SK-MEL-5 (cell line): ENCODE measurements at regions not wholly inside any gene's neighbourhood (a gene's known extent, or its start where the extent isn't known, plus 50 kb on each side); places are given as distances from the start of the nearest gene placed in this dataset.

Source experiments
- DNase-seq: peaks from one replicate; pipeline ENCODE4 v3.0.0-alpha.2; 2016; ENCODE audit warnings: low read depth, low spot score
- in situ Hi-C: cut with HindIII; loops from 2 replicates; pipeline ENCODE4 v1.10.0; 2016; ENCODE audit warnings: low sequenced_read_pairs, high pct_unique_total_duplicates, low pct_unique_long_range_greater_than_20kb

DNA sequence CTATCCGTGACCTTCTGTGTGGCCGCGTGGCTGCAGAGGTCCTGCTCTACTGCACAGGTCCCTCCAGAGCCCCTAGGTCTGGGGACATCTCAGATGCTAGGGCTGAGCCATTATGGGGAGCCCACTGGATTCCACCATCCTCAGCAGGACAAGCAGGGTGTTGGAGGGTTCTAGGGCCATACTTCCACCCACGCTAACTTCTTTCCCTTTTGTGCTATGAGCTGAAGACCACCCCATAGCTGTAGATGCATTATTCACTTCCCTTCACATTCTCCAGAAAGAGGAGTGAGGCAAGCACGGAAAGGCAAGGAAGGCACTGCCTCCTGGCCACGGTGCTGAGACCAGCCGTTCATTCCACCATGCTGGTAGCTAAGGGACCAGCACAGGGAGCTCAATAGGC, 149.5 kb upstream of the MYCN start:
- in situ Hi-C loops = no loop called here
- no peak for DNase-seq

DNA sequence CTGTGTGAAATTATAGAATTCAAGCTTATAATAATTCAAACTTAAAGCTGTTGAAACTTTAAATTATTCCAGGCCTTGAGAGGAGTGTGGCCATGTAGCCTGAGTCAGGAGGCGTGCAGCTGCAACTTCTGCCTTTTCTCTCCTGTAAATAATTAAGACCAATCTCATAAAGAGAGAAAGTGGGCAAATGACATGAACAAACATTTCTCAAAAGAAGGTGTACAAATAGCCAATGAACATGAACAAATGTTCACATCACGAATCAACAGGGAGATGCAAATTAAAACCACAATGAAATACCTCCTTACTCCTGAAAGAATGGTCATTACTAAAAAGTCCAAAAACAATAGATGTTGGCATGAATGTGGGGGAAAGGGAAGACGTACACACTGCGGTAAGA, 149.1 kb upstream of the MYCN start:
- no peak for DNase-seq
- in situ Hi-C loops = no loop called here

DNA sequence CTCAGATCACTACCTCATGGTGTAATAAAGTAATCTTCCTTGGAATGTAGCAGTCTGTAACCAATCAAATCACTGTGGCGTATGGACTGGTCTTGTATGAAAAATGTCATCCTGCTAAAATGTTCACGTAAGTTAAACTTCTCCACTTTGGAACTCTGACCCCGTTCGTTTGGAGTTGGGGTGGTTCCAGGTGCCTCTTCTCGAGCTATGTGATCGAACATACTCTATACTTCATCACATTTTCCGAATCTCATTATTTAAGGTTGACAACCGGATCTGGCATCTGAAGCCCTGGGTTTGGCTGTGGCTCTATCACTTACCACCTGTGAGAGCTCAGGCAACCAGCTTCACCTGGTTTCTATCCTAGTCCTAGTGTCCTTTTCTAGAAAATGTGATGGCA, 148.0 kb upstream of the MYCN start:
- in situ Hi-C loops = no loop called here
- DNase-seq = no peak

DNA sequence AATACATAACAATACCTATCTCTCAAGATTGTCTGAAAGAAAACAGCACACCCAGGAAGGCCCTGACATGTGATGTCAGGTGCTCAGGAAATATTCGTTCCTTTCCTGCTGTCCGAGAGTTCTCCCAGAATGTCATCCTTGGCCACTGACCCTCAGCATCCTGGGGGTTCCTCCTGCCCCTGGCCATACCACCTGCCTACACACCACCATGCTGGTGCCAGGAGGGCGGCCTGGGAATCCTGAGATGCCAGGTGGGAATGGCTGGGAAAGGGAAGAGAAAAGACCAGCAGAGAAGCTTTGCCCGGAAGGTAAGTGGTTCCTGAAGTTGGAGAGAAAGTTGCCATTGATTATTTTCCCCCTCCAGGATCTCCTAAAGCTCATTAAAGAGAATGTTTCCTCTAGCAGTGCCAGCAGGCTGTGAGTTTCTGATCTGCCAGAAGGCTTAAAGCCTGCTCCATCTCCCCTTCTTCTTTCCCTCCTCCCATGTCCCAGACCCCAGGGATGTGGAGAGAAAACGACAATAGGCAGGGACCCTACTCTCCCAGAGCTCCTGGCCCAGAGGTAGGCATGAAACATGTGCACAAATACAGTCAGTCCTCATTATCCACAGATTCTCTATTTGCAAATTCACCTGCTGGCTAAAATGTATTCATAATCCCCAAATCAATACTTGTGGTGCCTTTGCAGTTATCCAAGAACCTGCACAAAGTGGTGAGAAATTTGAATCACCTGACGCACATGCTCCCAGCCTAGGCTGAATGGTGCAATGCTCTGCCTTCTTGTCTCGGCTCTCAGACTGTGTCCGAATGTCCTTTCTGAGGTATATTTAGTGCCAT, 147.1 kb upstream of the MYCN start:
- no peak for DNase-seq

DNA sequence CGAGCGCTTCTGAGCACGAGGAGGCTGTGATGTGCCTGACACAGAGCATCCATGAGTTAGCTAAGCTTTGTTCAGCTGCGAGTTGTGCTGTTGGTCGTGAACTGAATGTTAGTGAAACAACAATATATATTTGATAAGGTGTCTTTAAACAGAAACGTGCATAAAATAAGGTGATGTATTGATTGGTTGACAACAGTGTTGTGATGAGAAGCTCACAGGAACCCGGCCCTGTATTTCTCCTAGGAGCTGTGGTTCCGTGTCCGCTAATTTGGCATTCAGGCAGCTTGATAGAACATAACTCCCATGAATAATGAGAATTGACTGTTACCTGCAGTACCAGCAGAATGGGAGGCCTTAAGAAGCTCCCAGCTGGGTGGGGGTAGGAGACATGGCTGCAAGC, 146.4 kb upstream of the MYCN start:
- in situ Hi-C loops = no loop called here

More for the DNA sequence above, 147.1 kb upstream of the MYCN start:
- in situ Hi-C loops = no loop called here

DNA sequence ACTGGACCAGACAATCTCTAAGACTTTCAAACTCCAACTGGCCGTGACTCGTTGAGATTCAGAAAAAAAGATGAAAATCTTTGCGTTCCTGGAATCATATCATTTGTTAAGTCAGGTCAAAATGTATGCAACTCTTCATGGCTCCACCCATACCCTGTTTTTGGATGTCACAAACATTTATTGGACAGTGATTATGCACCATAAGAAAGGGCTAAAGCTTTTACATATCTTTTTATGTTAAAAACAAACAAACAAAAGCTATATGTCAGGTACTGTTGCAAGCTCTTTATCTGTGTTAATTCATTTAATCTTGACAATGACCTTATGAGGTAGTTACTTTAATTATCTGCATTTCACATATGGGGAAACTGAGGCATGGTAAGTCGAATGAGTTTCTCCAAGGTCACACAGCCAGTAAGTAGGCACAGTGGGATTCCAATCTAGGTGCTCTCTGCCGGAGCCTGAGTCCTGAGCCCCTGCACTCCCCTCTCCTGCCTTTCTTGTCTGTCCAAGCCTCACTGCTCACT, 145.7 kb upstream of the MYCN start:
- no peak for DNase-seq
- in situ Hi-C loops = no loop called here

More for the DNA sequence above, 146.4 kb upstream of the MYCN start:
- DNase-seq = no peak

DNA sequence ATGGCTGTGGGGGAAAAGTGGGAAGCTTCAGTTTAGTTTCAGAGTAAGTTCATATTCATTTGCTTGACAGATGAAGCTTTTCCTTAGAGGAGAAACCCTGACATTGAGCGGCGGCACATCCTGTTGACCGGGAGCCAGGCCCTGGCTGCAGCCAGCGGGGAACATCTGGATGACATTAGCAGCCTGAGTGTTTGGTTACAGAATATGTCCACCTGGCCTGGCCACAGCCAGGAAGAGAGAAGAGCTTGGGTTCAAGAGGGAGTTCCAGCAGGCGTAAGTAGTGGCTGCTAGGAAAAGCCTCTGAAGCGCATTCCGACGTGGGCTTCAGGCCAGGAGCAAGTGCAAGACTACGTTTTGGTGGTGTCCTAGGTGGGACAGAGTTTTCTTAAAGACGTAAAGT, 144.9 kb upstream of the MYCN start:
- in situ Hi-C loops = no loop called here
- no peak for DNase-seq

DNA sequence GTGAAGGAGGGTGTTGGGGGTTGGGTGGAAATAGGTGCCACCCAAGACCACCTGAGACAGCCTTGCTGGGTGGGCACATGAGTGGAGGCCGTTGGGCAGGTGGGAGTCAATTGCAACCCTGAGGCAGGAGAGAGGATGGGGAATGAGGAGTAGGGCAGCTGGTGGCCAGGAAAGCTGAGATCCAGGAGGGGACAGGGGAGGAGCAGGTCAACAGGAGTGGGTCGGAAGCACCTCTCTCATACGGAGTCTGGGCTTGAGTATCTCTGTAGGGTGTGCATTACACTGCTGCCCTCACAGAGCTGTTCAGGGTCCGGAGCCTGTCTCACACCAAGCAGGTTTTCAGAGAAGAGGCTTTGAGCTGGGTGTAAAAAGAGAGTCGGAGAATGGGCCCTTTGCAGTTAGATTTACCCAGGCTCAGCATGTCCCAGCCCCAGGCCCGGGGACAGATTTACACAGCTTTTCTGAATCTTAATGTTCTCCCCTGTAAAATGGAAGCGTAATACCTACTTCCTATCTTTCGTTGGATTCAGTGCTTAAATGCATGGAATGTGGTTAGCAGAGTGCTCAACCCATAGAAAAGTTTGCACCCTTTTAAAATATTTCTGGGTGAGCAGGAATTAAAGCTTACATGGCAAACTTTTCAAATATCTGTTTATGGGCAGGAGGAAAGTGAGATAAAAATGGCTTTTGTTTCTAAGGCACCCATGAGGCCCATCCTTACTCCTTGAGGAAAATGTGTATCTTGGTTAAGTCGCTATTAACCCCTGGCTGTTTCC, 144.0 kb upstream of the MYCN start:
- in situ Hi-C loops = no loop called here
- no peak for DNase-seq

DNA sequence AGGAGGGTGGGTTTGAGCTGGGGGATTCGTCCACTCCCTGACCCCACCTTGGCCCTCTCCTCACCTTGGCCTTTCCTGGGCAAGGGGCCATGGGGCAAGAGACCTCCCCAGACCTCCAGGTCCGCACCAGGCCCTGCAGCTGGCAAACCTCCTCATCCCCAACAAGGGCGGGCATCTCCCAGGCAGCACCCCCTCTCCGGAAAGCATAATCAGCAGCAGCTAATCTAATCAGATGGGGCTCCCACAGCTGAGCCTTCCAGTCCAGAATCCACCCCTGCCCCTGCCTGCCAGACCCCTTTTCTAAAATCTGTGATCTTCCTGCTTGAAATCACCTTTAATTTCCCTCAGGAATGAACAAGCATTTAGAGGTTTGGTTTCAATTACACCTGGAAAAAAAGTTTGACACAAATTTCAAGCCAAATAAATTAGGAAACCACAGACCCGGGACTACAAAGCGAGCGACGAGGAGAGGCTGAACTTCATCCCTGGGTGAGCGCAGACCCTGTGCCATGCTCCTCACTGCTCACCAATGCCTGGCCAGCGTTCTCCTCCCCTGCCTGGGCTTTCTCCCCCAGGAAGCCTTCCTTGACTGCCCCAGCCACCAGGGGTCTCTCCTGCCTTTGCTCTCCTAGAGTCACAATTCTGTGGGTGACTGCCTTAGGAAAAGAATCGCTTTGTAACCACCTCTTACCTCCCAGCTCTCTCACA, 143.0 kb upstream of the MYCN start:
- in situ Hi-C loops = no loop called here
- peak; percentile 48 for DNase-seq

DNA sequence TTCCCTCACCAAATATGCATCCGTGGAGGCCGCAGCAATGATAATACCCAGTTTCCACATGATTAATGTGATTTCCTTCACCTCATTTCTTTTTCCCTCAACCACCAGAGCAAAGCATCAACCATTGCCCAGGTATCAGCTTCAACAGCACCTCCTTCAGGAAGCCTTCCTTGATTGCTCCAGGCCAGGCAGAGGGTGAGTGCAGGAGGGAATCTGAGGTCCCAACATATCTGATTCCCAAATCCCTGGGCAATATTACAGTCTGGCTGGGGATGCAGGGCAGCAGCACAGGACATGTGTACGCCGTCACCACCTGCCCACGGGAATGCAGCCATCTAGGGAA, 142.4 kb upstream of the MYCN start:
- in situ Hi-C loops = no loop called here
- no peak for DNase-seq

DNA sequence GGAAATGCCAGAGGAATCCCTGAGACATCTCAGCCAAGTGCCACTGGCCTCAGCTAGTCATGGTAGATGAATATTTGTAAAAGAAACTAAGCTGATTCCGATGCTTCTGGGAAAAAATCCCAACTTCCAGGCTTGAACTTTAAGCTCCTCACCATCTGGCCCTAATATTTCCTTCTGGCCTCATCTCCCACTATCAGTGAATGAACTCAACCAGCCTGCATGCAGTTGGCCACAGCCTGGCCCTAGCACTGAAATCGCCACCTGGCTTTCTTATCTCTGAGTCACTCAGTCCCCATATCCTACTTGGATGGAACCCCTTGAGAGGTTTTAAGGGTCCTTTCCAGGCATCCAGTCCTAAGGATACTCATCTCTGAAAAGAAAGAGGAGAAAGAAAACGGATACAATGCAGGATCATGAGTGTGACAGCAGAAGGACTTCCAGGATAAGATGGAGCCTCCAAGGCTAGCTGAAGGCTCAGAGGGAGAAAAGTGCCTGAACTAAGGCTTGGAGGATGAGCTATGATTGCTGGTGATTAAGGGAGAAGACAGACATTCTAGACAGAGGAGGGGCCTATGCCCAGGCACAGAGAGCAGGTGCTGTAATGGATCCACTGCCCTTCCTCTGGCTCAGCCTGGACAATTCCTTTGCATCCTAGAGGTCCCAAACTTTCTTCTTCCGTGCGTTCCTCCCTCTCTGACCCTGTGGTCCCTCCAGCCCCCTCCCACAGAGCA, 141.5 kb upstream of the MYCN start:
- DNase-seq = no peak
- in situ Hi-C loops = no loop called here

DNA sequence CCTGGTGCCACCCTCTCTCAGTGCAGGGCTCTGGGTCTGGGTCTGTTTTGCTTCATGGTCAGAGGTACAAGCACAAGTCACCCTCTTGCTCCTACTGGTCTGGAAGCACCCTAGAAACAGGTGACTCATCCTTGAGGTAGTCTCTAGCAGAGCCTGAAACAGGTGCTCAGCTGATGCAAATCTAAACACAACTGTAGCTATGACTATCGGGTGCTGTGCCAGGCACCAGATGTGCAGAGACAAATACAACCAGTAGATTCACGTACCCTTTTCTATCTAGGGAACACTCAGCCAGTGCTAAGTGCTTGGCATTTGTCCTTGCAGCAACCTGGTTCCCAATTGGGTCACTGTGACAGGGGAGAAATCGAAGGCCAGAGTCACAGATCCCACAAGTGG, 140.9 kb upstream of the MYCN start:
- no peak for DNase-seq
- in situ Hi-C loops = no loop called here

DNA sequence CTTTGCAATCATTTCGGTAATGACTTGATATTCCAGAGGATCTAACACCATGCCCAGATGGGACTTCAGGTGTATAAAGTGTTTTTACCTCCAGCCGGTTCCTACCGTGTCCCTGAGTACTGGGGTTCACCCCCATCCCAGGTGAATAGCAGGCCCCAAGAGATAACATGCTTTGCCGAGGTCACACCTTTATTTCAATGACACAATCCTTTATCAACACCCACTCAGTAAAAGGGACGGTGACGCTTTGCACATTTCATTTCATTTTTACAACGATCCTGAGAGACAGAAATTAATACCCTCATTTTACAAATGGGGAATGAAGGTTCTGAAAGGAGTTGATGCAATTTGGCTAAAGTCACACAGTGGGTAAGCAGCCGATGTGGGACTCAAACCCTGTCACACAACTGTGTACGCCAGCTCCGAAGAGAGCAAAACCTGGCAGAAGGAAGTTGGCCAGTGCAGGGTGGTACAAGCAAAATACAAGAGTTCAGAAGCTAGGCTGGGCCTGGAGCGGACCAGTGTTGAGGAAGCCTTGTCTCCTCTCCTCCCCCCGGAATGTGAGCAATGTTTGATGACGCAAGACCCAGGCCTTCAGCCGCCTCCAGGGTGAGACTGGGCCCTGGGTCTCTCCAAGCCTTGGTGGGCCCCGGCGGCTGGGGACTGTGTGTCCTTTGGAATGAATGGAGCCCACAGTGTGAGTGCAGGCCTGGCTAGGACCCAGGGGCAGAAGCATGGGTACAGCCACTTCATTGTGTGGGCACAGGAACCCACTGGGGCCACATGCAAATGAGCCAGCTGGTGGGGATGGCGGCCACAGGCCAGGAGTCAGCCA, 139.6 kb upstream of the MYCN start:
- peak; percentile 21 for DNase-seq
- in situ Hi-C loops = no loop called here

DNA sequence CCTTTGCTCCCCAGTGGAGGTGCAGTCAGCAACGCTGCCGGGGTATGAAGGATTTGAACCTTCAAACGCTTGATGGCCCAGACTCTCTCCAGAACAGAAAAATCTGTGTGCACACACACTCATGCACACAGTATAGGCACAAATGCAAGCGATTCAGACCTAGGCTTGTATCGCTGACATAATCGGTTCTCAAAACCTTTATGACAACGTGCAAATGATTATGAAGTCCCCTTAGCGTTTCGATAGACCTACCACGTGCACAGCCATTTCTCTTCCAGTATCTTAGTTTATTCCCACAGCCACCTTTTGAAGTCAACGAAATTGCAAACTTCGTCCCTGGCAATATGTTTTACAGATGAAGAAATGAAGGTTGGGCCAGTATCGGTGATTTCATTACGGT, 138.9 kb upstream of the MYCN start:
- no peak for DNase-seq
- in situ Hi-C loops = no loop called here

DNA sequence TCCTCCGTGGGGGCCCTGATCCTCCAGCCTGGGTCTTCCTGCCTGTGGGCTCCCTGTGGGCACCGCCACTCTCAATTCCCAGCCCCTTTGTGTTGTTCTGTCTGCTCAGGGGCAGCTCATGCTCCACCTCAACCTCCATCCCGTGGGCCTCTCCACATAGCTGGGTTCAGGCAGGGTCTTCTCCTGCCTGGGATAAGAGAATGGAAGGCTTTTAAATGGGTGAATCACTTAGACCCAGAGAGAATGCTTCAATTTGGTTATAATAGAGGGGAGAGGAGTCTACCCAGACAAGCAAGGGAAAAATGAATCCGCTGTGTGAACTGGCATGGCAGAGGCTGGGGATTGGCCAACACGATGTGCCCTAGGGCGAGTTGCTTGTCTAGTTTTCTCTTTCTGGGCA, 138.4 kb upstream of the MYCN start:
- in situ Hi-C loops = no loop called here
- no peak for DNase-seq

DNA sequence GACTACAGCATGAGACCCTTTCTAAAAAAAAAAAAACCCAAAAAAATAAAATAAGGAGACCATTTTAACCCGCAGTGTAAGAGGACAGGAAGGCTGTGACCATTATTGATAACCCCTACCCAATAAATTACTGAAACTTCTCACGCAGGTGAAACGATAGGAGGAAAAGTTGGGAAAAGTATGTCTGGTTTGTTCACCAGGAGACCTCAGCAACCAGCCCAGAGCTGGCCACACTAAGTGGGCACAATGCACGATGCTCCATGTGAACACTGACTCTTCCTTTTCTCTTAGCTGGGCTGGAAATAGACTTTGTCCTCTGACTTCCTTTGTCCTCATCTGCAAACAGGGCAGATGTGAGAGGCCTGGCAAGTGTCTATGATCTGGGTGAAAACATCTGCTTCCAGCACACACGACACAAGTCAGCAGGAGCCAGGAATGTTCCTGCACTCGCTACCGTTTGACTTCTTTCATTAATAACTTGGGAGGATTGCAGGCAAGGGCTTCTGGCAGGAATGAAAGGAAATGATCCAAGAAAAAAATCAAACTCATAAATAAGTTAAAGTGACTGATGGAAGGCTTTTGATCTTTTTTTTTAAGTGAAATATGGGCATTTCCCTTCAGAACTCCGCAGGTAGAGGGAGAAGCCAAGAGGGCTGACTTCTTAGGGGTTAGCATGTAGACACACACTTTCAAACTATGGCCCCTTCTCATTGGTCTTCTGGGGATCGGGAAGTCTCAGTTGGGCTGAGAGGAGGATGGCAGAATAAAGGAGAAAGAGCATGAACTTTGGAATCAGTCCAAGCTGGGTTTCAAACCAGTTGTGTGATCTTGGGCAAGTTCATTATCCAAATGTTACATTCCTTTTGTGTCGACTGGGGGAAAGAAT, 137.4 kb upstream of the MYCN start:
- in situ Hi-C loops = no loop called here
- DNase-seq = no peak
